GM18858 (cell line): ENCODE measurements at regions not wholly inside any gene's neighbourhood (a gene's known extent, or its start where the extent isn't known, plus 50 kb on each side); places are given as distances from the start of the nearest gene placed in this dataset.

ENCODE experiments used
- ATAC-seq: cut with Tn5 transposase; IDR thresholded peaks from one replicate; pipeline ENCODE4 v1.9.1; 2021; ENCODE audit not compliant: unreplicated experiment

- no peak for ATAC-seq
Measured at GRCh38 chr13:22270881-22271280, 600.0 kb downstream of the FGF9 start.

- ATAC-seq: no peak
Measured at GRCh38 chr13:22271903-22272302, 601.0 kb downstream of the FGF9 start.

GRCh38 chr13:22275393-22275792 lies 604.5 kb downstream of the FGF9 start:
- ATAC-seq: no peak

- no peak for ATAC-seq
Measured at GRCh38 chr13:22276616-22277015, 605.7 kb downstream of the FGF9 start.

DNA sequence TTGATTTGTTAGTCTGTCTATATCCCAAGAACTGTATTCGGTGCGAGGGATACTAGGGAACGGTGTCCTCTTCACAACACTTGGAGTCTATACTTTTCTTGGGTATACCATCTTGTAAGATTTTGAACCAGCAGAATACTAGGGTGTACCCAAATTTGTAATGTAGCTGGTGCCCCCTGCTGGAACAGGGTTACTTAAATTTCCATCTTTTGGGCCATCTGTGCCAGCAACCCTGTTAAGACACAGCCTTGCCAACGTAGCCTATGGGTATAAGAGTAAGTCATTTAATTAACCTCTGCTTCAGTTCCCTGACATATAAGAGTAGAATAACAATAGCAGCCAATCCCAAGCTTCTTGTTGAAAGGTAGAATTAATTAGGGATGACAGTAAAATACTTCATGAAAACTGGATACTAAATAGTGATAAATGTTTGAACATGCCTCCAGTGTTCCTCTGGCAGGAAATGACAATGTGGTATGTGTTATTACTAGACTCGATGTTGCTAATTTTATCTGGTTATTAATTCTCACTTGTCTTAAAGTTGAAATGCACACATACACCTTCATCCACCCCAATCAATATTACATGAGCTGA lies 607.6 kb downstream of the FGF9 start:
- peak; percentile 80 for ATAC-seq

DNA sequence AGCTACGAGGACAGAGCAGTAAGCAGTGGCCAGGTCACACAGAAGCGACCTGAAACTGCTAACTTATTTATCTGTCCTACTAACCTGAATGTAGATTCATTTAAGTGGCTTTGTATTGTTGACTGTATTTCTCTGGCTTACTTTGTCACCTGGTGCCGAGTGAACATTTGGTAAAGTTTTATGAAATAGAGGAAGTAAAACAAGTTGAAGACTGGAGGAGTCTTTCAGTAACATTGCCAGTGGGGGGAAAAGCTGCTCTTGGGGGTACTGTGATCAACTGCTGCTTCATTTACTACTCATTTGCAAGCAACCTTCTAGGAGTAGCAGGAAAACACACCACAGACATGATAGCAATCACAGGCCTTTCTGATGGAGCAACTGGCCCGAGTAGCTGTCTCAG lies 615.0 kb downstream of the FGF9 start:
- ATAC-seq: no peak

DNA sequence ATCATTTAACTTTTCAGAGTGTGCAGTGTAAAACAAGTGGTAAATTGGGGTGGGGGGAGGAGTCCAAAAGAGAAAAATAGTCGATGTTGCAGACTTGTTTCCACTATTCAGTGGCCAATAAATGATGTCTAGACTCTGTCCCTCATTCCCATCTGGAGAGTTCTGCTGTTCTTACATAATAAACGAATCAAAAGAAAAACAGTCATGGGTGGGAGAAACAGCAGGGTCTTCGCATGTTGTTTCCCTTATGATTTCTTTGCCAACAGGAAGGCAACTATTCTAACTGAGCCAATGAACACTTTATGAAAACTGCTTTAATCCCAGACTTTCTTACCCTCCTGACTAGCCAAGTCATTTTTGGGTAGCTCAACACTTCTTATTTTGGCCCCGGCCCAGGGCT lies 615.5 kb downstream of the FGF9 start:
- no peak for ATAC-seq

DNA sequence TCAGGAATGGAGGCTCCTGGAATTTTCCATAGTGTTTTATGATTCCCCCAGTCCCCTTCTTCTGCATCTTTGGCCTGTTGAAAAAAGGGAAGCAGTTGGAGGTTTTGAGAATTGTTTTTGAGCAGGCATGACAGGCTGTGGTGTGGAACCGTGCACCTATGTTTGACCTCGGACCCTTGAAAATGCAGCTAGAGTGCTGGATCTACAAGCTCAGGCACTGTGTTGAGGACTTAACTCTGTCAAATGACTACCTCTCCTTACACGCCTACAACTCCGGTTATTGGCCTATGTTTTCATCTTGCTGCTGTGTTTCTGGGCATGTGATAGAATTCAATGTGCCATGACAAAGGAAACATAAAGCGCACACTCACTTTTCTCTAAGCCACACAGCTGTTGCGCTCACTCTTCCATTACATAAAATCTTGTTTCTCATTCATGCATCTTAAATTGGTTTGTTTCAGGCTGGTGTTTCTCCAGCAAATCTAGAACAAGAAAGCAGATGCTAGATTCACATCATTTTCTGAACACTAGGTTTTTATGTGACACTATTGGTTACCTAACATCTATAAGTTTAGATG lies 616.6 kb downstream of the FGF9 start:
- ATAC-seq: no peak

DNA sequence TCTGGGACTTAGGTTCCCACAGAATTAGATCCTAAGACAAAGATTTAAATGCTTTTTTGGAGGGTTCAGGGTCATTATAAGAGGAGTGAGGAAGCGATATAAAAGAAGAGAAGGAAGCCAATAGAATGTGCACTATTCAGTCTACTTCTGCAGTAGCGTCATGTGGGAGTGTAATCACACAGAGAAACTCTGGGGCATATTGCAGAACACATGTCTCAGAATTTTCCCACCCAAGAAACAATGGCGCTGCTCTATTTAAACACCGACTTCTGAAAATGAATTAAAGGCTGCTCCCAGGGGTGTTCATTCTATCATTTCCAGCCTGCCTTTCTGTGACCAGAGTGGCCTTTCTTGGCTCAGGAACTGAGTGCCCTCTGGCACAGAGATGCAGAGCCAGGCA lies 617.6 kb downstream of the FGF9 start:
- no peak for ATAC-seq

- ATAC-seq: no peak
Measured at GRCh38 chr13:22289711-22290110, 618.8 kb downstream of the FGF9 start.

GRCh38 chr13:22298530-22298929 lies 627.7 kb downstream of the FGF9 start:
- ATAC-seq: no peak

DNA sequence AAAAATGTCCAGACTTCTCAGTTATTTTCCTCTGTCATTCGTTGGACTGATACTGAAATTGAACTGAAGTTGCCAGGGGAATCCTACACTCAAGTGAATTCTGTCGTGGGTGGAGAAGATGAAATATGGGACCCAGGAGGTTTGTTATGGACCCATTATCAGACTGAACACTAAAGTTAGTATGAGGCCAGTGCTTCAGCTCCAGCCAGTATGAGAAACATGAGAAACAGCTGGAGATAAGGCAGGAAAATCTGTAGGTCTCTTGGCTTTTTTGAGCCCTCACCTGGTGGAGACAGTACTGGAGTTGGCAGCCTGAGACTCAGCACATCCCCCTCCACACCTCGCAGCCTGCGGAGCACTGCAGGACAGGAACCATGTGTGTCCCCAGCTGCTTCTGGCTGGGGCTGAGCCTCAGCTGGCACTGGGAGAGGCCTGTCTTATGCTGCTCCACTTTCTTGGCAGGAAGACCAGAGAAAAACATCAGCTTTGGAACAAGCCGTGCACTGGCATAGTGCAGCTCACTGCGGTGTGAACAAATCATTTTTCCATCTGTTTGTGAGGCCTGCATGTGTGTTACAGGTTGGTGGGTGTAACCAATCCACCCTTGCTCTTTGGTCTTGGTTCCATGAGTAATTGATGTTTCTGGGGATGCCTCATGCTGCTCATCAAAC lies 641.0 kb downstream of the FGF9 start:
- no peak for ATAC-seq

GRCh38 chr13:22312405-22312803 lies 641.5 kb downstream of the FGF9 start:
- ATAC-seq: no peak

- no peak for ATAC-seq
Measured at GRCh38 chr13:22316494-22317025, 645.7 kb downstream of the FGF9 start.

- no peak for ATAC-seq
Measured at GRCh38 chr13:22320991-22321390, 650.1 kb downstream of the FGF9 start.

DNA sequence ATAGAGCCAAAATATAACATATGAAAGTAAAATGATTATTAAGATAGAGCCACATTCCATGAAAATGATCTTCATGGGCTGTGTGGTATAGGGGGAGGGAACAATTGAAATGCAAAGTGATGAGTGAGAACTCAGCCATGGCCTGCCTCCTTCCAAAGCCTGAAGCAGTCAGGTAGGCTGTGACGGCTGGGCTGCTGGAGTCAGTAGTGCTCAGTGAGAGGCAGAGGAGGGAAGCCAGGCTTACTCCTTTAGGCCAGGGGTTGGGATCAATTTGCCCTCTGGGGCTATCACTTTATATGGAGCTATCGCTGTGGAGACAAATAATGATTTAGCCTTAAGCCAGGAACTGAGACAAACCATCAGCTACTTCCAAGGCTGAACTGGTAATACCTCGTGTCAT lies 654.9 kb downstream of the FGF9 start:
- no peak for ATAC-seq

- ATAC-seq: no peak
Measured at GRCh38 chr13:22332416-22332815, 661.5 kb downstream of the FGF9 start.

- no peak for ATAC-seq
Measured at GRCh38 chr13:22336460-22336859, 665.6 kb downstream of the FGF9 start.

- no peak for ATAC-seq
Measured at GRCh38 chr13:22357132-22357531, 686.3 kb downstream of the FGF9 start.

GRCh38 chr13:22369090-22369489 lies 698.2 kb downstream of the FGF9 start:
- ATAC-seq: no peak

DNA sequence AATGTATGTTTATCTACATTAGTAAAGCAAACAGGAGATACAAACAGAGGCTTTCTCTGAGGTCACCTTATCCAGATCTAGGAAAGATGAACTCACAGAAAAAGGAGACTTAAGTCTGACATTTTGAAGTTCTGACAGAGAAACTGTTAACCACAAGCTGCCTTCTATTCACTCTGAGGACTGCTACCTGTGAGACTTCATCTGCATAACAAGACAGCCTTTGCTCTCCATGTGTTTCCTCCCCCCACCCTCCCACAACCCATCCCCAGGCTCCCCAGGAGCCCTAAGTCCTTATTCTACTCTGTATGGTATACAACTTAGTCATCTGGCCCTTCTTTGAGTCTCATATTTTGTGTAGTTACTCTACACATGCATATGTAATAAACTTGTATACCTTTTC lies 699.0 kb downstream of the FGF9 start:
- no peak for ATAC-seq

DNA sequence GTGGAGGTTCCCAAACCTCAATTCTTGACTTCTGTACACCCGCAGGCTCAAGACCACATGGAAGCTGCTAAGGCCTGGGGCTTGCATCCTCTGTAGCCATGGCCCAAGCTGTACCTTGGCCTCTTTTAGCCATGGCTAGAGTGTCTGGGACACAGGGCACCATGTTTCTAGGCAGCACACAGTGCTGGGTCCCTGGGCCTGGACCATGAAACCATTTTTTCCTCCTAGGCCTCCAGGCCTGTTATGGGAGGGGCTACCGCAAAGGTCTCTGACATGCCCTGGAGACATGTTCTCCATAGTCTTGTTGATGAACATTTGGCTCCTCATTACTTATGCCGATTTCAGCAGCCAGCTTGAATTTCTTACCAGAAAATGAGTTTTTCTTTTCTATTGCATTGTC lies 701.4 kb downstream of the FGF9 start:
- ATAC-seq: no peak
